H1 (cell line): ENCODE measurements at regions not wholly inside any gene's neighbourhood (a gene's known extent, or its start where the extent isn't known, plus 50 kb on each side); places are given as distances from the start of the nearest gene placed in this dataset.

Source experiments
- KDM4A ChIP-seq: IDR thresholded peaks from one replicate; pipeline ENCODE4 v1.7.1; 2012; ENCODE audit warnings: low read depth, mild to moderate bottlenecking, moderate library complexity, low read length, inconsistent platforms; ENCODE audit not compliant: severe bottlenecking
- TF ChIP-seq, protein P1 (sequence below): fragments of 300-600 bp; sonication (generic); IDR thresholded peaks from 2 replicates; pipeline ENCODE4 v1.7.1; 2012; ENCODE audit warnings: low read length, moderate library complexity, mild to moderate bottlenecking, inconsistent platforms; ENCODE audit not compliant: insufficient replicate concordance

DNA sequence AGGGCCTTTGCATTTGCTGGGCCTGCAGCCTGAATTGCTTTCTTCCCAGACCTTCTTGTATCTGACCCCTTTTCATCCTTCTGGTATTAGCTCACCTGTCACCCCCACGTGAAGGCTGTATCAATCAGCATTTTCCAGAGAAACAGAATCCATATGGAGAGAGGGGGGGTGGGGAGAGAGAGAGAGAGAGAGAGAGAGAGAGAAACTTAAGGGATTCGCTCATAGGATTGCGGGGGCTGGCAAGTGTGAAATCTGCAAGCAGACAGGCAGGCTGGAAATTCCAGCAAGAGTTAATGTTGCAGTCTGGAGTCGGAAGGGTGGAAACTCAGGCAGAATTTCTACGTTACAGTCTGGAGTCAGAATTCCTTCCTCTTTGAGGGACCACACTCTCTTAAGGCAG, 410.7 kb upstream of the SULF2 start (continued):
- TF ChIP-seq, protein P1, sequence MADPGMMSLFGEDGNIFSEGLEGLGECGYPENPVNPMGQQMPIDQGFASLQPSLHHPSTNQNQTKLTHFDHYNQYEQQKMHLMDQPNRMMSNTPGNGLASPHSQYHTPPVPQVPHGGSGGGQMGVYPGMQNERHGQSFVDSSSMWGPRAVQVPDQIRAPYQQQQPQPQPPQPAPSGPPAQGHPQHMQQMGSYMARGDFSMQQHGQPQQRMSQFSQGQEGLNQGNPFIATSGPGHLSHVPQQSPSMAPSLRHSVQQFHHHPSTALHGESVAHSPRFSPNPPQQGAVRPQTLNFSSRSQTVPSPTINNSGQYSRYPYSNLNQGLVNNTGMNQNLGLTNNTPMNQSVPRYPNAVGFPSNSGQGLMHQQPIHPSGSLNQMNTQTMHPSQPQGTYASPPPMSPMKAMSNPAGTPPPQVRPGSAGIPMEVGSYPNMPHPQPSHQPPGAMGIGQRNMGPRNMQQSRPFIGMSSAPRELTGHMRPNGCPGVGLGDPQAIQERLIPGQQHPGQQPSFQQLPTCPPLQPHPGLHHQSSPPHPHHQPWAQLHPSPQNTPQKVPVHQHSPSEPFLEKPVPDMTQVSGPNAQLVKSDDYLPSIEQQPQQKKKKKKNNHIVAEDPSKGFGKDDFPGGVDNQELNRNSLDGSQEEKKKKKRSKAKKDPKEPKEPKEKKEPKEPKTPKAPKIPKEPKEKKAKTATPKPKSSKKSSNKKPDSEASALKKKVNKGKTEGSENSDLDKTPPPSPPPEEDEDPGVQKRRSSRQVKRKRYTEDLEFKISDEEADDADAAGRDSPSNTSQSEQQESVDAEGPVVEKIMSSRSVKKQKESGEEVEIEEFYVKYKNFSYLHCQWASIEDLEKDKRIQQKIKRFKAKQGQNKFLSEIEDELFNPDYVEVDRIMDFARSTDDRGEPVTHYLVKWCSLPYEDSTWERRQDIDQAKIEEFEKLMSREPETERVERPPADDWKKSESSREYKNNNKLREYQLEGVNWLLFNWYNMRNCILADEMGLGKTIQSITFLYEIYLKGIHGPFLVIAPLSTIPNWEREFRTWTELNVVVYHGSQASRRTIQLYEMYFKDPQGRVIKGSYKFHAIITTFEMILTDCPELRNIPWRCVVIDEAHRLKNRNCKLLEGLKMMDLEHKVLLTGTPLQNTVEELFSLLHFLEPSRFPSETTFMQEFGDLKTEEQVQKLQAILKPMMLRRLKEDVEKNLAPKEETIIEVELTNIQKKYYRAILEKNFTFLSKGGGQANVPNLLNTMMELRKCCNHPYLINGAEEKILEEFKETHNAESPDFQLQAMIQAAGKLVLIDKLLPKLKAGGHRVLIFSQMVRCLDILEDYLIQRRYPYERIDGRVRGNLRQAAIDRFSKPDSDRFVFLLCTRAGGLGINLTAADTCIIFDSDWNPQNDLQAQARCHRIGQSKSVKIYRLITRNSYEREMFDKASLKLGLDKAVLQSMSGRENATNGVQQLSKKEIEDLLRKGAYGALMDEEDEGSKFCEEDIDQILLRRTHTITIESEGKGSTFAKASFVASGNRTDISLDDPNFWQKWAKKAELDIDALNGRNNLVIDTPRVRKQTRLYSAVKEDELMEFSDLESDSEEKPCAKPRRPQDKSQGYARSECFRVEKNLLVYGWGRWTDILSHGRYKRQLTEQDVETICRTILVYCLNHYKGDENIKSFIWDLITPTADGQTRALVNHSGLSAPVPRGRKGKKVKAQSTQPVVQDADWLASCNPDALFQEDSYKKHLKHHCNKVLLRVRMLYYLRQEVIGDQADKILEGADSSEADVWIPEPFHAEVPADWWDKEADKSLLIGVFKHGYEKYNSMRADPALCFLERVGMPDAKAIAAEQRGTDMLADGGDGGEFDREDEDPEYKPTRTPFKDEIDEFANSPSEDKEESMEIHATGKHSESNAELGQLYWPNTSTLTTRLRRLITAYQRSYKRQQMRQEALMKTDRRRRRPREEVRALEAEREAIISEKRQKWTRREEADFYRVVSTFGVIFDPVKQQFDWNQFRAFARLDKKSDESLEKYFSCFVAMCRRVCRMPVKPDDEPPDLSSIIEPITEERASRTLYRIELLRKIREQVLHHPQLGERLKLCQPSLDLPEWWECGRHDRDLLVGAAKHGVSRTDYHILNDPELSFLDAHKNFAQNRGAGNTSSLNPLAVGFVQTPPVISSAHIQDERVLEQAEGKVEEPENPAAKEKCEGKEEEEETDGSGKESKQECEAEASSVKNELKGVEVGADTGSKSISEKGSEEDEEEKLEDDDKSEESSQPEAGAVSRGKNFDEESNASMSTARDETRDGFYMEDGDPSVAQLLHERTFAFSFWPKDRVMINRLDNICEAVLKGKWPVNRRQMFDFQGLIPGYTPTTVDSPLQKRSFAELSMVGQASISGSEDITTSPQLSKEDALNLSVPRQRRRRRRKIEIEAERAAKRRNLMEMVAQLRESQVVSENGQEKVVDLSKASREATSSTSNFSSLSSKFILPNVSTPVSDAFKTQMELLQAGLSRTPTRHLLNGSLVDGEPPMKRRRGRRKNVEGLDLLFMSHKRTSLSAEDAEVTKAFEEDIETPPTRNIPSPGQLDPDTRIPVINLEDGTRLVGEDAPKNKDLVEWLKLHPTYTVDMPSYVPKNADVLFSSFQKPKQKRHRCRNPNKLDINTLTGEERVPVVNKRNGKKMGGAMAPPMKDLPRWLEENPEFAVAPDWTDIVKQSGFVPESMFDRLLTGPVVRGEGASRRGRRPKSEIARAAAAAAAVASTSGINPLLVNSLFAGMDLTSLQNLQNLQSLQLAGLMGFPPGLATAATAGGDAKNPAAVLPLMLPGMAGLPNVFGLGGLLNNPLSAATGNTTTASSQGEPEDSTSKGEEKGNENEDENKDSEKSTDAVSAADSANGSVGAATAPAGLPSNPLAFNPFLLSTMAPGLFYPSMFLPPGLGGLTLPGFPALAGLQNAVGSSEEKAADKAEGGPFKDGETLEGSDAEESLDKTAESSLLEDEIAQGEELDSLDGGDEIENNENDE = no peak
- no peak for TF ChIP-seq KDM4A
